Head of caudate nucleus (tissue), 42 donors: ENCODE measurements at regions not wholly inside any gene's neighbourhood (a gene's known extent, or its start where the extent isn't known, plus 50 kb on each side); places are given as distances from the start of the nearest gene placed in this dataset.
"Not testable (repeated sequence)": the region's sequence is repeated elsewhere in the genome, so short reads cannot be mapped to it uniquely, and the experiment has no call there.

Source experiments
- DNase-seq, 42 donors: peaks; one replicate each; pipeline versions ENCODE4 v3.0.0 to v3.0.0-alpha.2; 2020 to 2021; ENCODE audit warnings: mixed read lengths in 7 of 42
- intact Hi-C: fragments of 100-400 bp; cut with DNase I; formaldehyde crosslinking; loops from one replicate; pipeline ENCODE4 v1.15.0; 2022

GRCh38 chr1:222470252-222470805 is 77.6 kb downstream of the HHIPL2 start:
- intact Hi-C loops, DNase-seq: not testable (repeated sequence)

GRCh38 chr1:222466150-222466865 is 81.6 kb downstream of the HHIPL2 start:
- intact Hi-C loops = loop anchor here (10.0 kb wide), 1 partner anchor 248 kb away; the partner anchor contains the start of genes AIDA and BROX
- DNase-seq = no peak

GRCh38 chr1:222465211-222466041 is 82.5 kb downstream of the HHIPL2 start:
- peak; percentile 73 to 95 (median 88) for DNase-seq
- intact Hi-C loops = loop anchor here (2.0 to 10.0 kb wide), 2 partner anchors 169 to 249 kb away; partner anchors contain the start of genes AIDA and BROX

- peak; percentile 17 to 83 (median 55) for DNase-seq
- intact Hi-C loops = loop anchor here (2.0 to 10.0 kb wide), 2 partner anchors 170 to 250 kb away; partner anchors contain the start of genes AIDA and BROX
Measured at GRCh38 chr1:222464841-222465210, 83.1 kb downstream of the HHIPL2 start.

DNA sequence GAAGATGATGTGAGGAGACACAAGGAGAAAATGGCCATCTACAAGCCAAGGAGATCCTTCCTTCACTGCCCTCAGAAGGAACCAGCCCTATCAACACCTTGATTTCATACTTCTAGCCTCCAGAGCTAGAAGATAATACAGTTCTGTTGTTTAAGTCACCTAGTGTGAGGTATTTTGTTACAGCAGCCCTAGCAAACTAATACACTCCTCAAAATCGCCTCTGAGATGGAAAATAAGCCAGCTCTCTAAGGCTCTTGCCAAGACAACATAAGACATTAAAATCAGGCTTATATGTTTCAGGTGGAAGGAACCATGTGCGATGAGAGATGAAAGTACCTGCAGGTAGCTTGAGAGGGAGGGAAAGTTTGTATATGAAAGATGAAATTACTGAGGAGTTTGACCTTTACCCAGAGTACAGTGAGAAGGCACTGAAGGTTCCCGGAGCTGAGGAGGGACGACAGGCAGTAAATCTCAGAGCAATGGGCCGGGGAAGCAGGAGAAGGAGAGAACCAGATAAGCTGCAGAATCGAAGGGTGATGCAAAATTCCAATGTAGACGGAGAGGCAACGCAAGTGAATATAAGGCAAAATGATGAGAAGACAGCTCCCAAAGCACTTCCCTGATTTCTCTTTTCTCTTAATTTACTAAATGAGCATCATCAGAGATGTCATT is 84.7 kb downstream of the HHIPL2 start:
- intact Hi-C loops = loop anchor here (10.0 kb wide), 1 partner anchor 252 kb away; the partner anchor contains the start of genes AIDA and BROX
- DNase-seq = no peak

DNA sequence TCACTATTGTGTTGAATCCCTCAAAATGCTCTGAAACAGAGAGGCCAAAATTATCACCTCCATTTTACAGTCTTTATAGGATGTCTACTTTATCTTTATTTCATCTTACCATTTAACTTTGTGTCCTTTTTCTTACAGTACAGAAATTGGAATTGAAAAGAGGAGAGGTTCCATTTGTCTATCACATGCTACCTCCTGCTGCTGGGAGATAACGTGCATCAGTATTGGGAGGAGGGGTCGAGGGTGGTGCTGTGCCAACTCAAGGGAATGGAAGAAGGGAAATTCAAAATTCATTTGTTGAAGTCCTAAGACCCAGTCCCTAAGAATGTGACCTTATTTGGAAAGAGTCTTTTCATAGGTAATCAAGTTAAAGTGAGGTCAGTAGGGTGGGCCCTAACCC is 85.3 kb downstream of the HHIPL2 start:
- DNase-seq = no peak
- intact Hi-C loops = loop anchor here (10.0 kb wide), 1 partner anchor 252 kb away; the partner anchor contains the start of genes AIDA and BROX

GRCh38 chr1:222461941-222462340 is 86.0 kb downstream of the HHIPL2 start:
- no peak for DNase-seq

GRCh38 chr1:222459652-222460051 is 88.3 kb downstream of the HHIPL2 start:
- no peak for DNase-seq
- intact Hi-C loops = loop anchor here (10.0 kb wide), 2 partner anchors 255 to 985 kb away; partner anchors contain the start of genes AIDA and BROX

More at GRCh38 chr1:222461941-222462340, 86.0 kb downstream of the HHIPL2 start:
- intact Hi-C loops = loop anchor here (10.0 kb wide), 1 partner anchor 253 kb away; the partner anchor contains the start of genes AIDA and BROX

GRCh38 chr1:222457513-222457912 is 90.4 kb downstream of the HHIPL2 start:
- intact Hi-C loops = loop anchor here (10.0 kb wide), 1 partner anchor 983 kb away; no protein-coding TSS in a partner anchor
- no peak for DNase-seq

DNA sequence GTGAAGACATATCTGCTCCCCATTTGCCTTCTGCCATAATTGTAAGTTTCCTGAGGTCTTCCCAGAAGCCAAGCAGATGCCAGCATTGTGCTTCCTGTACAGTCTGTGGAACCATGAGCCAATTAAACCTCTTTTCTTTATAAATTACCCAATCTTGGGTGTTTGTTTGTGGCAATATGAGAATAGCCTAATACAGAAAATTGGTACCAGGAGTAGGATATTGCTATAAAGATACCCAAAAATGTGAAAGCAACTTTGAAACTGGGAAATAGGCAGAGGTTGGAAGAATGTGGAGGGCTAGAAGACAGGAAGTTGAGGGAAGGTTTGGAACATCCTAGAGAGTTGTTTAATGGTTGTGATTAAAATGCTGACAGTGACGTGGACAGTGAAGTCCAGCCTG is 90.8 kb downstream of the HHIPL2 start:
- intact Hi-C loops = loop anchor here (10.0 kb wide), 1 partner anchor 982 kb away; no protein-coding TSS in a partner anchor
- no peak for DNase-seq

DNA sequence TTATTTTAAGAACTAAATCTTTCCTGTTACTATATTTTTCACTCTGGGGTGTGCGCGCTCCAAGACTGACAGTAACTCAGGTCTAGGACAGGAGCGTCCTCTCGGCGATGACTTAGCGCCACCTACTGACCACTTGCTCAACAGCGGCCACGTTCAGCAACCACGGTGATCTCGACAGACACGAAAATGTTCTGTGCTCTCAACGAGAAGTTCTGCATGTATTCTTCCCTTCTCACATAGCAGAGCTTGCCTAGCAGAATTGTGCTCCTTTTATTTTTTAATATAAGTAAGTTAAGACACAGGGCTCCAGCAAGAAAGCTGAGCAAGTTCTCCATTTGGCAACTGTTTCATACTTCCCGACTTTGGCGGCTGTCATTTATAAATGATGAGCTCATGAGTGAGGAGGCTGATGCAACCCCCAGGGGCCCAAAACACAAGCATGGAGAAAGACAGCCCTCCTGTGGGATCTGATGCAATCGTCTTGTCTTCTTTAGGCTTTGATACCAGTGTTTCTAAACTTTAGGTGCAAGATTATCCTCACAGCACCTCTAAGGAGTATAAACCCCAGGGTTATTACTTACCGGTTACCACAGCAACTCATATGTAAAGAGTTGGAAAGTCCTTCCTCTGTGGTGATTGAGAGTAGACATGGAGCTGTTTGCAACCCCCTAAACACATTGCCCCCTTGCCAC is 92.6 kb downstream of the HHIPL2 start:
- intact Hi-C loops = loop anchor here (10.0 kb wide), 1 partner anchor 981 kb away; no protein-coding TSS in a partner anchor
- peak; percentile 85 to 97 (median 93) for DNase-seq

DNA sequence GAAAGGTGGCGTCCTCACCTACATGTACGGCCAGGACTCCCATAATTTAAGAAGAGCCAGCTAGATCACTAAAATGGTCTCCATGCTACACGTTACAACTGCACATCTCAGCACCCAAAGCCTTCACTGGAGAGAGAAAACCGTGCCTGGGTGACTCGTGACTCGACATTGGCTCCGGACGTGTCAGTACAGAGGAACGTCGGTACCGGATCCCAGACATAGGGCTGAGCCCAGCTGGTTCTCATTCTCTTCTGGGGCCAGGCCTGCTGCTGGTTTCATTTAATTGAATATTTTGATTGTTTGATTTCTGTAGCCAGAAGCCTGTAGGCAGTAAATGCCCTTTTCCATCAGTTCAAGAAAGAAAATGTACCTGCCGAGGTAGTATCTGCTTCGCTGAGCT is 93.1 kb downstream of the HHIPL2 start:
- DNase-seq = peak in 37 of 42 donors; percentile 7 to 65 (median 30)
- intact Hi-C loops = loop anchor here (10.0 kb wide), 1 partner anchor 980 kb away; no protein-coding TSS in a partner anchor

DNA sequence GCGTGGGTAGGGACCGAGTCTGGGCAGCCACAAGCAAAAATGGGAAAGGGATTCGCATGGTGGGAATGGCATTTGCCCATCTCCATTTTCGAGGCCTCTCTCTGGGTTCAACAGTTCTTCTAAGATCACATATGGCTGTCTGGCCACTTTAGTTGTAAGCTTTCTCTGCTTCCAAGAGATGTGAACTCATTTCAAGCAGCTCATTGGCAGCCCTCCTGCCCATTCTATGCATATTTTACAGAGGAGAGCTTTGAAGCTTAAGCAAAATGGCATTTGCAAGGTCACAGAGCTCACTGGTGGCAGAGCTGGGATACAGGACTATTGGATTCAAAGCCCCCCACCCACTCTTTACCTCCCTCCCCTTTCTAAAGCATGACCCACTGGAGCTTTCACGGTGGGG is 93.7 kb downstream of the HHIPL2 start:
- DNase-seq = no peak
- intact Hi-C loops = loop anchor here (10.0 kb wide), 1 partner anchor 979 kb away; no protein-coding TSS in a partner anchor

DNA sequence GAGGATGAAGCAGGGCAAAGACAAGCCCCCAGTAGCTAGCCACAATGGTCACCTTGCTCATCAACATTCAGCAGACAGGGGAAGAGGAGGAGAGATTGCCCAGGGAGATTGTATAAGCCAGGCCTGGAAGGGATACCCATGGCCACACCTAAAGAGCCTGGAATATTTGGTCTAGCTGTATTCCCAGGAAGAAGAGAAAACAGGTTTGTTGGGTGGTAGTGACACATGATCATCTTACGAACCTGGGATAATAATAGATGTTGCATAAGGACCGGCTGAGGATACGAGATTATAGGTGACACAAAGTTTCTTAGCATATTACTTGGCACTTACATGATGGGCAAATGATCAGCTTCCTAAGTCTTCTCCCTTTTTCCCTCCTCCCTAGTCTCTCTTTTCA is 95.9 kb downstream of the HHIPL2 start:
- DNase-seq = no peak
- intact Hi-C loops = loop anchor here (10.0 kb wide), 1 partner anchor 977 kb away; no protein-coding TSS in a partner anchor

GRCh38 chr1:222443566-222443965 is 104.3 kb downstream of the HHIPL2 start:
- intact Hi-C loops = no loop called here
- no peak for DNase-seq

DNA sequence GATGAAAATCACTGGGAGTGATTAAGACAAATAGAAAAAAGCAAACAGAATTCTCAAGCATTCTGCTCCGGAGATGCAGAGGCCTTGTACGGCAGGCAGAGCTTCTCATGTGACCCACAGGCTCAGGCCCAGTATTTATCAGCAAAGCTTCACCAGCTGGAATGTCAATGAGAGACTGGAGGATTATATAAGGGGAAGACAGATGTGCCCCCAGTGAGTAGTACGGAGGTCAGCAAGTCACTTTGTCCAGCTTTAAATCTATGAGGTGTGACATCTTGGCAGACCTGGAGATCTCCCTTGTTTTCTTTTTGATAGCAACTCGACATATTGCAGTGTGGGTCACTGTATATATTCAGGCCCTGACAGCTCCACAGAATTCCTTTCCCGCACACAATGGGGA is 106.8 kb downstream of the HHIPL2 start:
- intact Hi-C loops = no loop called here
- DNase-seq = peak in 1 of 42 donors; percentile 9

- DNase-seq = no peak
- intact Hi-C loops = no loop called here
Measured at GRCh38 chr1:222424826-222425225, 123.1 kb downstream of the HHIPL2 start.

DNA sequence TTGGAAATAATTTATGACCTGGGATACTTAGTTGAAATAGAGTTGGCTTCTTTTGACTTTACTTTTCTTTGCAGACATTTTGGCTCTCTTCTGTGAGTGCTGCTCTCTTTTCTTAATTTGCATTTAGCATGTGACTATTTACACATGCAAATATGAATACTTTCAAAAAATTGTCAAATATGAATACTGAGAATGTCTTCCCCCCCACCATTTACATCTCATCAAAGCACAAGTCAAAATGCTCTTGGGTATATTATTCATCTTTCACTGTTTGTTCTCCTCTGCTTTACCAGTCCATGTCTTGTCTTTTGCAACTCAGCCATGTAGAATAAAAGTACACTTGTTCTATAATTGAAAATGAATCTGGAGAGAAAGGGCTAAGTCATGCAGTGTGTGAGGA is 126.5 kb downstream of the HHIPL2 start:
- intact Hi-C loops = no loop called here

More for the DNA sequence above, 126.5 kb downstream of the HHIPL2 start:
- no peak for DNase-seq
